Suppressor macrophage treated with lipopolysaccharide for 4 hours (primary cell): ENCODE measurements at regions not wholly inside any gene's neighbourhood (a gene's known extent, or its start where the extent isn't known, plus 50 kb on each side); places are given as distances from the start of the nearest gene placed in this dataset.

ENCODE experiments used
- DNase-seq: peaks from one replicate; pipeline ENCODE4 v3.0.0-alpha.2; 2020

- no peak for DNase-seq
These were observed 472.4 kb downstream of the SETD4 start for GRCh38 chr21:35587841-35588380.

GRCh38 chr21:35586305-35586704 is 474.0 kb downstream of the SETD4 start:
- DNase-seq = no peak

- no peak for DNase-seq
These were observed 474.4 kb downstream of the SETD4 start for GRCh38 chr21:35585878-35586277.

DNA sequence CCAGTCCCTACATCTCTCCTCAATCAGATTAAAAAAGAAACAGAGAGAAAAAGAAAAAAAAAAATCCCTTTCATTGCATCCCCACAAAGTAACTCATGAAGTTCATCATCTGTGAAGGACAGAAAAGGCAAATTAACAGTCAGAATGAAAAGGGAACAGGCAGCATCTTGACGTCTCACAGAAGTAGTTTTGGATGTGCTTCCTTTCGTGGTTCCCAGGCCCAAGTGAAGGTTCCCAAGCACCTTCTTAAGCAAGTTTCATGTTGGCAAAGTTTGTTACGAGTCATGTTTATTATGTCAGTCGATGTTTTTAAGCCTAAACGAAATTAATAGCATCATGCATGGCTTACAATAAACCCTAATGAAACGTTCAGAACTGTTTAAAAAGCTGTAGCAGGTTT is 475.2 kb downstream of the SETD4 start:
- peak; percentile 57 for DNase-seq

DNA sequence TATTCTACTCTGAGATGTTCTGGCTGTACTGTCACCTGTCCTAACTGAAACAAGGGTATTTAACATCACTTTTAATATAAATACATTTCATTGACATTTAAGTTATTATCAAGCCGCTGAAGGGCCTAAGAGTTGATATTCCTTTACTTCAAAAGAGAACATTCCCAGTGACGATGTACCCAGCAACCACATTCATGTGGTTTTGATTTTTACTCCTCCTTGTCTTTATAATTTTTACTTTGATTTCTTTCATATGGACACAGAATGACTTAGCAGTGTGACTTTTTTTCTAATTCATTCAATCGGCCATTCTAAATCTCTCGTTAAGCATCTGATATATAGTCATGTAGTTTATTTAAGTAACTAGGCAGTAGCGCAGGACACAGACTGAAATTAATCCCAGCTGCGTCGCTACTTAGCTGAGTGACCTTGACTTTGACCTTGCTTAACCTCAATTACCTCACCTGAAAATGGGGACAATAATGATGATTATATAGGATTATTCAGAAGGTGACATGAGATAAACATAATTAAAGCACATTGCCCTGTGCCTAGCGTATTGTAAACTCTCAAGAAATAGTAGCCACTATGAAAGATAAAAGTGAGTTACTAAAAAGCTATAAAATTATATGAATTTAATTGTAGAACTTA is 476.6 kb downstream of the SETD4 start:
- DNase-seq = no peak

DNA sequence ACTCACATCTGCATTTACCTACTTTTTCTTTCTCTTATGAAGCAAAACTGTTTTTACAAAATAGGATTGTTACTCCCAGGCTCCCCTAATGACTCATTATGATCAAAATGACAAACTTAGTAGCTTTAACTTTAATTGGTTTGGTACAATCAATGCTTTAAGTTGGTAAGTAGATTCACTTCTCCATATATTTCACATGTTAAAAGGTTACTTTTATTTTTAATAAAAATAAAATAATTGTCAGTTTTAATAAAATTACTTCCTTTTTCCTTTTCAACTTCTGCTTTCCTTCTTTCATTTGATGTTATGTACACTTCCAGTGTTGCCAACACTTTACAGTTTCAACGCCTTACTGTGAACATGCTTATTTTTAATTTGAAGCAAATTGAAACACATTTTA is 477.6 kb downstream of the SETD4 start:
- DNase-seq = peak; percentile 61

DNA sequence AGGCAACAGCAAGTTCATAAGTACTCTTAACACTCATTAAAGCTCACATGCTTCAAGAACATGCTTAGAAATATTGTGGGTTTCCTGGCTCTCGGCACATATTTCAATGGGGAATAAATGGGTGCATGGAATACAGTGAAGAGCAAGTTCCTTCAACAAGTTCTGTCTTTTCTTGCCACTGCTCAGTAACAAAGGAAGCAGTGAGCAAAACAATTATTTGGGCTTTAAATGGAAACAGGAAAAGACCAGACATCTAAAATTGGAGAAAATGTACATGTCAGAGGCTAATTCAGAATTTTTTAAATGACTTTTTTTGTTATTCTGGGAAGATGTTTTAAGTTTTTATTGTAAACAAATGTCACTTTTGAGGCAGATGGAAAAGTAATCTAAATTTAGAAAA is 478.7 kb downstream of the SETD4 start:
- no peak for DNase-seq

DNA sequence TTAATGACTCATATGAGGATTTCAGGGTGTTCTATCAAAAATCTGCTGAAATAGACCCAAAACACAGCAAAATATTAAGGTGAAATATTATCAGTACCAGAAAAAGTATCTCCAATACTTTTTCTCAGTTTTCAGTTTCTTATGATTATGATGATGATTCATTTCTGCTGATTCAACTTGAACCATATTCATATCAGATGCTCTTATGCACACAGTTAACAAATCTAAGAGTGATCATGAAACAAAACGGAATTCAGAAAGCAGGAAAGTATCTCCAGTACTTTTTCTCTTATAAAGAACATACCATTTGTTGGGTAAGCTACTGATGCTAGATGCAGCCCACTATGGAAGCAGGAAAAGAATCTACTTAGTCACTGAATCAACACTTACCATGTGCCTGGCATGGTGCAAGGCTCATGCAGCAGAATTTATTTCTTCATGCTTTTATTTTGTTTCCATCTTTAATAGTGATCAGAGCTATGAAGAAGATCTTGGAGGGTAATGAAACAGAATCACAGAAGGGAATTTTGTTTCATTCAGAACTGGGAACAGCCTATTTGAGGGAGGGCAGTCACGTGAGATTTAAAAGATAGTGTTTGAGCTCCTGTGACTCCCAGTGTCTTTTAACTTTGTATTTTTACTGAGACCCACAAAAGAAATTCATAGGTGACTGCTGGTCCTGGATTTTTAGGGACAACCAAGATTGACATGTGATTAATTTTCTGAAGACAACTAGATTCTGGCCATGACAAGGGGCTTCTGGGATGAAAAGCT is 480.6 kb downstream of the SETD4 start:
- DNase-seq = no peak

GRCh38 chr21:35578831-35579471 is 481.4 kb downstream of the SETD4 start:
- peak; percentile 62 for DNase-seq

- DNase-seq = peak; percentile 54
These were observed 482.0 kb downstream of the SETD4 start for GRCh38 chr21:35578347-35578782.

GRCh38 chr21:35575280-35575915 is 484.9 kb downstream of the SETD4 start:
- no peak for DNase-seq

- no peak for DNase-seq
These were observed 486.6 kb downstream of the SETD4 start for GRCh38 chr21:35573472-35574374.

GRCh38 chr21:35571910-35572309 is 488.4 kb downstream of the SETD4 start:
- no peak for DNase-seq

- no peak for DNase-seq
These were observed 491.7 kb downstream of the SETD4 start for GRCh38 chr21:35568643-35569042.

DNA sequence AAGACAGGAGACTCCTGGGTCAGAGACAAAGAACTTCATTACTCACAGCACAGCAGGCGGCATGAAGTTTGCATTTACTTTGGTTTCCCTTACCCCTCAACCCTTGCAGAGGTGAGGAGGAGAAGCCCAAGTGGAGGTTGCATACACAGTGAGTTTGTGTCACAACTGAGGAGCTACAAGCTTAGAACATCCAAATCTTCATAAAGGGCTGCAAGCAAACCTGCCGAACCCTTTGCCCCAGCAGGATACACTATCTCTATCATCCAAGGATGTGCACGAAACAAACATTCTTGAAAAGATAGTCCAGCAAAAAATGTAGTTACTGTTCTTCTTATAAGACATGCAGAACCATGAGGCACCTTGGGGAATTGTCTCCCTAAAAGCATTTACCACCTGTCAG is 493.5 kb downstream of the SETD4 start:
- no peak for DNase-seq

- peak; percentile 90 for DNase-seq
These were observed 495.1 kb downstream of the SETD4 start for GRCh38 chr21:35565204-35565611.

- peak; percentile 86 for DNase-seq
These were observed 496.4 kb downstream of the SETD4 start for GRCh38 chr21:35563885-35564451.

- DNase-seq = no peak
These were observed 497.4 kb downstream of the SETD4 start for GRCh38 chr21:35562876-35563275.

DNA sequence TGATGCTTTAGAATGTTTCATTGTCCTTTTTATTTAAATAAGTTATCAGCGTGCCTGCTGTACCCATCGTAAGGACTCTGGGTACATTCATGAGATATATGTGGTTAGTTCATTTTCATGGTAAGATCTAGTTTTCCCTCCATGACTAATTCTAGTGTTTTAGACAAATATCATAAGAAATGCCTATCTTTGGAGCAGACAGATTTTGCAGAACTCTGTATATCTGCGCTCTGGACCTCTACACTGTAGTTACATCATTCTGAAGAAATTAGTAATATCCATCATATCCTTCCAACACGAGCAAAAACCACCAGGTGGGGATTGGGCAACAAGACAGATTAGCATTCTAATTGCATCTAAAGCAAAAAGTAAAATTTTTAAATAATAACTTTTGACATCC is 499.2 kb downstream of the SETD4 start:
- DNase-seq = no peak

GRCh38 chr21:35559829-35560225 is 500.5 kb downstream of the SETD4 start:
- no peak for DNase-seq

DNA sequence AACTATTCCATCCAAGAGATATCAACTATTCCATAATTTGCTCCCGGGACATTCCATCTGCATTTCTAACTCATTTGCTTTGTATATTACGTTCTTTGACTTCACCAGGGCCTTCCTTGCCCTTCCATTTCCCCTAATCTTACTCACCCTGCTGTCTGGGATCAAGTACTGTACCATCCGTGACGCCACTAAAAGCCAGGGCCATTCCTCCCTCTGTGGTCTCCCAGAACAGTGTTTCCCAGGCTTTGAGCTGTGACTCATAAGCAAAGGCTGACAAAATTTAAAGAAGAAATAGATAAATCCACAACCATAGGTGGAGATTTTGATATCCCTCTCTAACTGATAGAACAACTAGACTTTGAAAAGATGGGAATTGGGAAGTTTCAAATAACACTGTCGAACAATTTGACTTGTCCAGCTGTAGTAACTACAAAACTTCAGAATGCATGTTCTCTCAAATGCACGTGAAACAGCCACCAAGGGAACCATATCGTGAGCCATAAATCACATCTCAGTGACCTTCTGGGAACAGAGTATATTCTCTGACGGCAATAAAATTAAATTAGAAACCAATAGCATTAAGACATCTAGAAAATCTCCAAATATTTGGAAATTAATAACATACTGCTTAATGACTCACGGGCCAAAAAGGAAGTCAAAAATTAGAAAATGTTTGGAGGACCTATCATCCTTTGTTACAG is 501.0 kb downstream of the SETD4 start:
- peak; percentile 63 for DNase-seq
